H9 (cell line): ENCODE measurements at regions not wholly inside any gene's neighbourhood (a gene's known extent, or its start where the extent isn't known, plus 50 kb on each side); places are given as distances from the start of the nearest gene placed in this dataset.

Experiments
- DNase-seq: peaks from one replicate; pipeline ENCODE4 v3.0.0-alpha.2; 2017
- H2AFZ ChIP-seq: one replicate; pipeline ENCODE4 v1.6.1; 2013; ENCODE audit warnings: mild to moderate bottlenecking, low read length, control low read depth, moderate library complexity
- H2AK5ac ChIP-seq: 2 replicates; pipeline ENCODE4 v1.6.1; 2013; ENCODE audit warnings: low read length, control low read depth, mixed read lengths; ENCODE audit not compliant: insufficient read length
- H2BK120ac ChIP-seq: one replicate; pipeline ENCODE4 v1.6.1; 2013; ENCODE audit warnings: low read depth, mild to moderate bottlenecking, low read length, control low read depth, inconsistent platforms; ENCODE audit not compliant: poor library complexity, severe bottlenecking
- H2BK12ac ChIP-seq: 2 replicates; pipeline ENCODE4 v1.6.1; 2013; ENCODE audit warnings: low read length, control low read depth, mixed read lengths, low read depth; ENCODE audit not compliant: insufficient read length
- H2BK15ac ChIP-seq: 2 replicates; pipeline ENCODE4 v1.6.1; 2013; ENCODE audit warnings: low read depth, low read length, control low read depth
- H2BK20ac ChIP-seq: one replicate; pipeline ENCODE4 v1.6.1; 2013; ENCODE audit warnings: low read depth, mild to moderate bottlenecking, low read length, control low read depth, inconsistent platforms; ENCODE audit not compliant: poor library complexity, severe bottlenecking
- H2BK5ac ChIP-seq: 2 replicates; pipeline ENCODE4 v1.6.1; 2013; ENCODE audit warnings: low read length, control low read depth, mixed read lengths; ENCODE audit not compliant: insufficient read length
- H3K14ac ChIP-seq: 2 replicates; pipeline ENCODE4 v1.6.1; 2013; ENCODE audit warnings: low read length, control low read depth; ENCODE audit not compliant: insufficient read depth
- H3K18ac ChIP-seq: 2 replicates; pipeline ENCODE4 v1.6.1; 2013; ENCODE audit warnings: low read depth, mild to moderate bottlenecking, mixed read lengths, low read length, control low read depth; ENCODE audit not compliant: insufficient read length
- H3K23ac ChIP-seq: 2 replicates; pipeline ENCODE4 v1.6.1; 2013; ENCODE audit warnings: low read length, control low read depth, mixed read lengths, low read depth; ENCODE audit not compliant: insufficient read length
- H3K23me2 ChIP-seq: 2 replicates; pipeline ENCODE4 v1.6.1; 2013; ENCODE audit warnings: low read depth, mild to moderate bottlenecking, mixed read lengths, low read length, control low read depth; ENCODE audit not compliant: insufficient read length, poor library complexity, severe bottlenecking
- H3K27ac ChIP-seq: 2 replicates; pipeline ENCODE4 v1.5.1; 2013; ENCODE audit warnings: low read length, control low read depth, mixed read lengths, low read depth; ENCODE audit not compliant: insufficient read length
- H3K27me3 ChIP-seq: 2 replicates; pipeline ENCODE4 v1.6.1; 2013; ENCODE audit warnings: low read length, control low read depth, inconsistent platforms; ENCODE audit not compliant: insufficient read depth
- H3K4ac ChIP-seq: 2 replicates; pipeline ENCODE4 v1.6.1; 2013; ENCODE audit warnings: low read depth, mild to moderate bottlenecking, control low read depth, inconsistent platforms, low read length, moderate library complexity
- H3K4me1 ChIP-seq: 2 replicates; pipeline ENCODE4 v1.6.1; 2013; ENCODE audit warnings: low read length, control low read depth, inconsistent platforms; ENCODE audit not compliant: insufficient read depth
- H3K4me2 ChIP-seq: 2 replicates; pipeline ENCODE4 v1.6.1; 2013; ENCODE audit warnings: low read length, control low read depth, mixed read lengths; ENCODE audit not compliant: insufficient read length, insufficient read depth
- H3K56ac ChIP-seq: 2 replicates; pipeline ENCODE4 v1.6.1; 2013; ENCODE audit warnings: low read depth, mild to moderate bottlenecking, mixed read lengths, low read length, control low read depth; ENCODE audit not compliant: insufficient read length
- H3K79me1 ChIP-seq: 2 replicates; pipeline ENCODE4 v1.6.1; 2013; ENCODE audit warnings: low read depth, mild to moderate bottlenecking, moderate library complexity, low read length, control low read depth, inconsistent platforms; ENCODE audit not compliant: insufficient read depth, poor library complexity, severe bottlenecking
- H3K79me2 ChIP-seq: 2 replicates; pipeline ENCODE4 v1.6.1; 2013; ENCODE audit warnings: low read length, control low read depth, inconsistent platforms; ENCODE audit not compliant: insufficient read depth
- H3K9ac ChIP-seq: 2 replicates; pipeline ENCODE4 v1.6.1; 2013; ENCODE audit warnings: low read length, control low read depth, mixed read lengths; ENCODE audit not compliant: insufficient read length; ENCODE audit errors: extremely low read depth
- H3K9me3 ChIP-seq: one replicate; pipeline ENCODE4 v1.6.1; 2013; ENCODE audit warnings: low read depth, low read length, inconsistent platforms; ENCODE audit not compliant: control insufficient read depth
- H3T11ph ChIP-seq: one replicate; pipeline ENCODE4 v1.6.1; 2013; ENCODE audit warnings: mild to moderate bottlenecking, low read length, control low read depth, inconsistent platforms
- H4K20me1 ChIP-seq: one replicate; pipeline ENCODE4 v1.6.1; 2013; ENCODE audit not compliant: control insufficient read depth, insufficient read length, insufficient read depth
- H4K5ac ChIP-seq: 2 replicates; pipeline ENCODE4 v1.6.1; 2013; ENCODE audit warnings: low read depth, mild to moderate bottlenecking, mixed read lengths, low read length, control low read depth; ENCODE audit not compliant: insufficient read length
- H4K8ac ChIP-seq: replicated peaks from 2 replicates; pipeline ENCODE4 v1.6.1; 2013; ENCODE audit warnings: low read length, control low read depth, mixed read lengths, low read depth; ENCODE audit not compliant: insufficient read length
- H4K91ac ChIP-seq: 2 replicates; pipeline ENCODE4 v1.6.1; 2013; ENCODE audit warnings: low read depth, mild to moderate bottlenecking, moderate library complexity, mixed read lengths, low read length, control low read depth; ENCODE audit not compliant: insufficient read length
- H3K27ac Mint-ChIP-seq, 3 experiments: 2 replicates in 2 of 3; 3 replicates in 1 of 3; pipeline ENCODE4 v1.8.0; 2020 to 2021; ENCODE audit warnings: mixed read lengths in 3 of 3, mild to moderate bottlenecking in 1 of 3, moderate library complexity in 1 of 3
- H3K27me3 Mint-ChIP-seq: 2 replicates; pipeline ENCODE4 v1.8.0; 2021; ENCODE audit warnings: low read depth, mild to moderate bottlenecking, moderate library complexity, mixed read lengths
- H3K36me3 Mint-ChIP-seq, 3 experiments: 2 replicates in 2 of 3; 3 replicates in 1 of 3; pipeline ENCODE4 v1.8.0; 2020 to 2021; ENCODE audit warnings: low read depth in 3 of 3, mixed read lengths in 3 of 3; ENCODE audit not compliant: insufficient read depth in 1 of 3
- H3K4me1 Mint-ChIP-seq, 2 experiments: 2 replicates each; pipeline ENCODE4 v1.8.0; 2020; ENCODE audit warnings: mixed read lengths in 2 of 2
- H3K4me3 Mint-ChIP-seq, 2 experiments: 2 replicates in 1 of 2; 3 replicates in 1 of 2; pipeline ENCODE4 v1.8.0; 2020 to 2021; ENCODE audit warnings: mild to moderate bottlenecking in 2 of 2, mixed read lengths in 2 of 2, moderate library complexity in 1 of 2
- H3K9me3 Mint-ChIP-seq, 2 experiments: 2 replicates in 1 of 2; 3 replicates in 1 of 2; pipeline ENCODE4 v1.8.0; 2020; ENCODE audit warnings: mild to moderate bottlenecking in 2 of 2, mixed read lengths in 2 of 2, moderate library complexity in 1 of 2
- WGBS: extraction: QIAGEN DNeasy Blood & Tissue Kit; methylation state at CpG from one replicate; pipeline ENCODE4 v1.1.7; 2013; ENCODE audit warnings: missing lambda C conversion rate, low lambda C conversion rate, mixed read lengths; ENCODE audit not compliant: insufficient read length; ENCODE audit errors: extremely low coverage; 5-methylcytosine and 5-hydroxymethylcytosine counted together
- TF ChIP-seq, protein P1 (sequence below): fragments of 200-600 bp; sonication (generic); conservative IDR thresholded peaks from 3 replicates; pipeline ENCODE4 v1.8.0; 2021; ENCODE audit warnings: antibody characterized with exemption, mild to moderate bottlenecking

DNA sequence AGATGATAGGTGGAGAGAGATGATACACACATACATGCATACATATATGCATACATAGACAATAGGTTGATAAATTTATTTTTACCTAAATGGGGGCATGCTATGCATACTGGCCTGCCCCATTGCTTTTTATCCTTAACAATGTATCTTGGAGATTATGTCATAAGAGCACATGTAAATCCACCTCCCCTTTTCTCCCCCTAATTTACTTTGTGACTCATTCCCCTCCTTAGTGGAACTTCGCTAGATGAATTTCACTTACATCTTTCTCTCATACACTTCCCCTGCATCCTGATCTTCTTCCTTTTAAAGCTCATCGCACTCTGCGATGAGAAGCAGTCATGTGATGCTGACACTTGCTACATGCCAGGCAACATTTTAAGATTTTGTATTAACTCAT lies 223.6 kb downstream of the C1D start:
- no peak for DNase-seq
- Histone ChIP-seq H4K5ac (no peak overlapping the region), H4K8ac (no peak overlapping the region), H3K9me3 (no peaks in the 10 kb centered on the region), H4K91ac (no peak overlapping the region), H3K27me3 (no peaks in the 10 kb centered on the region), H3K23me2 (no peaks in the 10 kb centered on the region), H4K20me1 (no peaks in the 10 kb centered on the region), H3K27ac (no peak overlapping the region), H3K18ac (no peak overlapping the region), H3K9ac (no peak overlapping the region), H3K56ac (no peak overlapping the region), H2BK15ac (no peak overlapping the region), H2AFZ (no peak overlapping the region), H3K23ac (no peak overlapping the region), H2AK5ac (no peak overlapping the region), H3K79me2 (no peaks in the 10 kb centered on the region), H3K4ac (no peak overlapping the region), H3K4me2 (no peak overlapping the region), H3K14ac (no peak overlapping the region), H2BK12ac (no peak overlapping the region), H3K79me1 (no peaks in the 10 kb centered on the region), H2BK5ac (no peak overlapping the region), H3K4me1 (no peaks in the 10 kb centered on the region), H2BK20ac (no peak overlapping the region), H2BK120ac (no peak overlapping the region), H3T11ph (no peak overlapping the region)
- WGBS = no CpG with 5 or more reads among the region's 3 CpGs
- TF ChIP-seq, protein P1, sequence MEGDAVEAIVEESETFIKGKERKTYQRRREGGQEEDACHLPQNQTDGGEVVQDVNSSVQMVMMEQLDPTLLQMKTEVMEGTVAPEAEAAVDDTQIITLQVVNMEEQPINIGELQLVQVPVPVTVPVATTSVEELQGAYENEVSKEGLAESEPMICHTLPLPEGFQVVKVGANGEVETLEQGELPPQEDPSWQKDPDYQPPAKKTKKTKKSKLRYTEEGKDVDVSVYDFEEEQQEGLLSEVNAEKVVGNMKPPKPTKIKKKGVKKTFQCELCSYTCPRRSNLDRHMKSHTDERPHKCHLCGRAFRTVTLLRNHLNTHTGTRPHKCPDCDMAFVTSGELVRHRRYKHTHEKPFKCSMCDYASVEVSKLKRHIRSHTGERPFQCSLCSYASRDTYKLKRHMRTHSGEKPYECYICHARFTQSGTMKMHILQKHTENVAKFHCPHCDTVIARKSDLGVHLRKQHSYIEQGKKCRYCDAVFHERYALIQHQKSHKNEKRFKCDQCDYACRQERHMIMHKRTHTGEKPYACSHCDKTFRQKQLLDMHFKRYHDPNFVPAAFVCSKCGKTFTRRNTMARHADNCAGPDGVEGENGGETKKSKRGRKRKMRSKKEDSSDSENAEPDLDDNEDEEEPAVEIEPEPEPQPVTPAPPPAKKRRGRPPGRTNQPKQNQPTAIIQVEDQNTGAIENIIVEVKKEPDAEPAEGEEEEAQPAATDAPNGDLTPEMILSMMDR = no peak
- H3K4me3 Mint-ChIP-seq = no peak overlapping the region
- H3K27me3 Mint-ChIP-seq = peaks cover 2% of the 10 kb centered on the region
- H3K27ac Mint-ChIP-seq = no peak overlapping the region
- no peaks in the 10 kb centered on the region for H3K4me1 Mint-ChIP-seq
- no peaks in the 10 kb centered on the region for H3K36me3 Mint-ChIP-seq
- no peaks in the 10 kb centered on the region for H3K9me3 Mint-ChIP-seq
